ENCODE measurements at regions not wholly inside any gene's neighbourhood (a gene's known extent, or its start where the extent isn't known, plus 50 kb on each side); places are given as distances from the start of the nearest gene placed in this dataset.

- TF ChIP-seq CTCF (IDR thresholded peaks at IDR 0.05) = no peak
- TF ChIP-seq POLR2A (IDR thresholded peaks at IDR 0.05) = no peak
Measured at GRCh38 chr2:2834516-2835254, 503.6 kb upstream of the MYT1L start.
